ENCODE measurements at regions not wholly inside any gene's neighbourhood (a gene's known extent, or its start where the extent isn't known, plus 50 kb on each side); places are given as distances from the start of the nearest gene placed in this dataset.

GRCh38 chr2:142687509-142687908 lies 190.0 kb upstream of the KYNU start:
- TF ChIP-seq POLR2A (IDR thresholded peaks at IDR 0.05) (no peak), CTCF (IDR thresholded peaks at IDR 0.05) (no peak), POLR2AphosphoS5 (IDR thresholded peaks at IDR 0.05) (no peak), EP300 (IDR thresholded peaks at IDR 0.05) (no peak)

All from upper lobe of left lung (tissue), 4 donors.